ENCODE measurements at regions not wholly inside any gene's neighbourhood (a gene's known extent, or its start where the extent isn't known, plus 50 kb on each side); places are given as distances from the start of the nearest gene placed in this dataset.

GRCh38 chr21:27101523-27101922 is 134.6 kb upstream of the ADAMTS5 start:
- TF ChIP-seq CTCF (IDR thresholded peaks at IDR 0.05; ENCODE audit: low read depth, low read length, poor library complexity, severe bottlenecking) (no peak), EZH2phosphoT487 (IDR thresholded peaks at IDR 0.05; ENCODE audit: borderline replicate concordance, low read length) (no peak)
- Histone ChIP-seq H3K79me2 (ENCODE audit: control insufficient read depth, low read length) (no peaks in the 10 kb centered on the region), H3K4me2 (ENCODE audit: low read length) (no peak overlapping the region)

GRCh38 chr21:27094184-27094948 is 127.5 kb upstream of the ADAMTS5 start:
- Histone ChIP-seq H3K79me2 (ENCODE audit: control insufficient read depth, low read length) (no peaks in the 10 kb centered on the region), H3K9me3 (ENCODE audit: control insufficient read depth, insufficient read depth, low read length) (peaks cover 6% of the 10 kb centered on the region; the same call in 1 of the 2 replicates), H3K9me2 (replicated peaks; ENCODE audit: control insufficient read depth, low read length) (no peaks in the 10 kb centered on the region), H3K36me3 (ENCODE audit: control insufficient read depth, low read length) (no peaks in the 10 kb centered on the region), H3K27me3 (ENCODE audit: control insufficient read depth, low read length) (no peaks in the 10 kb centered on the region), H3K4me2 (ENCODE audit: low read length) (no peak overlapping the region), H4K20me1 (ENCODE audit: control insufficient read depth, insufficient read depth, low read depth, low read length) (no peaks in the 10 kb centered on the region), H3F3A (ENCODE audit: control insufficient read depth, insufficient read depth) (no peaks in the 10 kb centered on the region), H3K4me1 (ENCODE audit: control insufficient read depth, low read length) (no peaks in the 10 kb centered on the region), H3K4me3 (ENCODE audit: low read length) (no peak overlapping the region), H3K27ac (ENCODE audit: low read depth, low read length) (no peak overlapping the region)
- no peak for TF ChIP-seq CTCF (IDR thresholded peaks at IDR 0.05; ENCODE audit: low read depth, low read length, poor library complexity, severe bottlenecking)
- TF ChIP-seq EZH2phosphoT487 (IDR thresholded peaks at IDR 0.05; ENCODE audit: borderline replicate concordance, low read length): no peak

More at GRCh38 chr21:27101523-27101922, 134.6 kb upstream of the ADAMTS5 start:
- no peaks in the 10 kb centered on the region for H3K27me3 ChIP-seq (ENCODE audit: control insufficient read depth, low read length)
- no peaks in the 10 kb centered on the region for H3K9me2 ChIP-seq (replicated peaks; ENCODE audit: control insufficient read depth, low read length)
- no peaks in the 10 kb centered on the region for H3F3A ChIP-seq (ENCODE audit: control insufficient read depth, insufficient read depth)
- H3K27ac ChIP-seq (ENCODE audit: low read depth, low read length): no peak overlapping the region
- H3K9me3 ChIP-seq (ENCODE audit: control insufficient read depth, insufficient read depth, low read length): no peaks in the 10 kb centered on the region
- H4K20me1 ChIP-seq (ENCODE audit: control insufficient read depth, insufficient read depth, low read depth, low read length): no peaks in the 10 kb centered on the region
- H3K4me3 ChIP-seq (ENCODE audit: low read length): no peak overlapping the region
- no peaks in the 10 kb centered on the region for H3K36me3 ChIP-seq (ENCODE audit: control insufficient read depth, low read length)
- no peaks in the 10 kb centered on the region for H3K4me1 ChIP-seq (ENCODE audit: control insufficient read depth, low read length)

- peaks cover 15% of the 10 kb centered on the region; the same call in 1 of the 2 replicates for H3K9me3 ChIP-seq (ENCODE audit: control insufficient read depth, insufficient read depth, low read length)
- H3K9me2 ChIP-seq (replicated peaks; ENCODE audit: control insufficient read depth, low read length): no peaks in the 10 kb centered on the region
These were observed 119.7 kb upstream of the ADAMTS5 start for GRCh38 chr21:27086630-27087029.

More at GRCh38 chr21:27086630-27087029, 119.7 kb upstream of the ADAMTS5 start:
- Histone ChIP-seq H4K20me1 (ENCODE audit: control insufficient read depth, insufficient read depth, low read depth, low read length) (no peaks in the 10 kb centered on the region), H3K27me3 (ENCODE audit: control insufficient read depth, low read length) (no peaks in the 10 kb centered on the region), H3K4me1 (ENCODE audit: control insufficient read depth, low read length) (no peaks in the 10 kb centered on the region), H3K36me3 (ENCODE audit: control insufficient read depth, low read length) (no peaks in the 10 kb centered on the region), H3K4me3 (ENCODE audit: low read length) (no peak overlapping the region), H3K79me2 (ENCODE audit: control insufficient read depth, low read length) (no peaks in the 10 kb centered on the region), H3K27ac (ENCODE audit: low read depth, low read length) (no peak overlapping the region), H3F3A (ENCODE audit: control insufficient read depth, insufficient read depth) (no peaks in the 10 kb centered on the region), H3K4me2 (ENCODE audit: low read length) (no peak overlapping the region)
- no peak for TF ChIP-seq CTCF (IDR thresholded peaks at IDR 0.05; ENCODE audit: low read depth, low read length, poor library complexity, severe bottlenecking)
- no peak for TF ChIP-seq EZH2phosphoT487 (IDR thresholded peaks at IDR 0.05; ENCODE audit: borderline replicate concordance, low read length)
